ENCODE measurements at regions not wholly inside any gene's neighbourhood (a gene's known extent, or its start where the extent isn't known, plus 50 kb on each side); places are given as distances from the start of the nearest gene placed in this dataset.

- peak; percentile 94 for DNase-seq (ENCODE audit: low read depth, low spot score)
Measured at GRCh38 chr7:33813331-33813730, 92.0 kb upstream of the BMPER start.

- no peak for DNase-seq (ENCODE audit: low read depth, low spot score)
Measured at GRCh38 chr7:33814400-33814799, 90.9 kb upstream of the BMPER start.

DNA sequence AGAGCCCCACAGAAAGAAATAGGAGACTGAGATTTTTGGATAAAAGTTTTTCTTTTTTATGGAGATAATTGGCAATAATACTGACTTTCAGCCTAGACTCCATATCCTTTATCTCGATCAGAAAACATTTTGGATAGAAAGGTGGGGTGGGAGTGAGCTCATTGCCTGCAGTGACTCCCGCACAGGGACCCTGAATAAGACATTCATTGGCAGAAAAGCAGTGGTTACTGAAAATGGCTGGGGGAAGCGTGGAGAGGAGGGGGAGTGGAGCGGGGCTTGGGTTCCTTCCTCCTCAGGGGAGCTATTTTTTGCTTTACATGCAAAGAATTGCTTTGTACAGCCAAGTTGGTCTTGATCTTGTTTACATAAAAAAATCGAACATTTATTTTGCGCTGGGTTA lies 90.4 kb upstream of the BMPER start:
- no peak for DNase-seq (ENCODE audit: low read depth, low spot score)

DNA sequence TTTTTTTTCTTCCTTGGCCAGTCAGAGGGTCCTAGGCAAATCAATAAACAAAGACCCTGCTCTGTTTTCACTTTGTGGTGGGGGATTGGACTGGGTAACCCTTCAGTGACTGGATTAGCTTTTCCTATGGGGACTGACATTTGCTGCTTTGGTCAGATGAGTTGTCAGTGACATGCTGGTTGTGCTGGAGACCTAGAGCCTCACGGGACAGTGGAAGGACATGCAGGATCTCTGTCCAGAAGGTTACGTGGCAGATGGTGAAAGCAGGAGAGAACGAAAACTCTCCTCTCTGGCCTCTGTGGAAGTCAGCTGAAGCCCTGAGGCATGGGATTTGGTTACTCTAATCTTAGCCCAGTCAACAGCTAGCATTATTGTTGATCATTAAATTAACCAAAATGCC lies 90.0 kb upstream of the BMPER start:
- no peak for DNase-seq (ENCODE audit: low read depth, low spot score)

DNA sequence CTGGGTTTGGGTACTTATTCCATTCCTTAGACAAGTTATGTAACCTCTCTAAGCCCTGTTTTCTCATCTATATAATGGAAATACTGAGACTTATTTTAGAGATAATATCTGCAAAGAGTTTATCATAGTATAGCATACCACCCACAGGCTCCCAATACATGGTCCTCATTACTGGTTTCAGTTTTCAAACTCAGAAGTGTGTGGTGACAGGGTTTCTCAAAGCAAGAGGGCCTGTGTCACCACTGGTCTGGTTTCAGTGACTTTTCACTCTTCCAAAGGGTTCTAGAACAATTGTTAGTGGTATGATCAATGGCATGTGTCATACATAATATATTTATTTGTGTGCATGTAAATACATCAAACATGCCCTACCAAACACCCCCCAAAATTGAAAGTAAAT lies 89.2 kb upstream of the BMPER start:
- no peak for DNase-seq (ENCODE audit: low read depth, low spot score)

DNA sequence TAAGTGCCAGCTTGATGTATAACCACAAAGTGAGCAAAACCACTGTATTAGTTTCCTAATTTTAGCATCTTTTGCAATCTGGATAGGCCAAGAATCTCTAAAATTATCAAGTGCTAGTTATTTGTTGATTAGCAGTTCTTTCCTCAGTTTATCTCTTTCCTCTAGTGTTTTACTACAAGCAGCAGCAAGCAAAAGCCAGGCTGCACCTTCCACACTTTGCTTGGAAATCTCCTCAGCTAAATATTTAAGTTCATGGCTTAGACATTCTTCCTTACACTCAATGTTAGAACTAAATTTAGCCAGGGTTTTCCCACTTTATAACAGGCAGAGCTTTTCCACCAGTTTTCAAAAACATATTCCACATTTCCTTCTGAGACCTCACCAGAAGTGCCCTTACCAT lies 85.7 kb upstream of the BMPER start:
- no peak for DNase-seq (ENCODE audit: low read depth, low spot score)

- DNase-seq (ENCODE audit: low read depth, low spot score) = no peak
Measured at GRCh38 chr7:33820206-33820605, 85.1 kb upstream of the BMPER start.

GRCh38 chr7:33821970-33822369 lies 83.4 kb upstream of the BMPER start:
- no peak for DNase-seq (ENCODE audit: low read depth, low spot score)

DNA sequence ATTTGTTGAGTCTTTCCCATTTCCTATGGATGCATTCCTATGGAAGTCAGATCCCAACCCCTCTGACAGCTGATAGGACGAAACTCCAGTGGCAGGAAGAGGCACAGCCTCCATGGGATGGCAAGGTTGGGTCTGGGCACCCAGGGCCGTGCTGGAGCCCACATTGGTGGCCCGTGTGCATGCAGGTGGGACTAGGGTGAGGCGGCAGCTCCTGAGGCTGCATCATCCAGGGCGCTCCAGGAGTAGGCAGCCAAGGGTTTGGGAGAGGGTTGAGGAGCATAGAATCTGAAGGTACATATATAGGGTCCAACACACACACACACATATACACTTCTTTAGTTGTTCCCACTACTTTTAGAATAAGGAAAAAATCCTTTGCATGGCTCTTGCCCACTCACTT lies 81.4 kb upstream of the BMPER start:
- DNase-seq (ENCODE audit: low read depth, low spot score) = no peak

GRCh38 chr7:33824911-33825459 lies 80.4 kb upstream of the BMPER start:
- DNase-seq (ENCODE audit: low read depth, low spot score) = no peak

DNA sequence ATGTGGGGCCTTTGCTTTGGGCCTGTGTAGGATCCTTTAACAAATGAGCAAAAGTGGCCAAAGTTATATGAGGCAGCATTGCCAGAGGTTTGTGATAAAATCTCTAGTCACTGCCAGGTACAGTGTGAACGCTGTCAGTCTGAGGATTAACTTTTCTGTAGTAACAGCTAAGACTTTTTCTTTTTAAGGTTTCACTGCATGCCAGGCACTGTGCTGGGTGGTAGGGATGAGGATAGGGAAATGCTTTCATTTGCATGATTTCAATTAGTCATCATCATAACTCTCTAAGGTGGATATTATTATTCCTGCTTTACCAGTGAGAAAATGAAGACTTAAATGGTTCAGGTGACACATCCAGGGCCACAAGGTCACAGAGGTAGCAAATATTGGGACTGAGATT lies 79.7 kb upstream of the BMPER start:
- DNase-seq (ENCODE audit: low read depth, low spot score) = no peak

GRCh38 chr7:33829536-33829935 lies 75.8 kb upstream of the BMPER start:
- no peak for DNase-seq (ENCODE audit: low read depth, low spot score)

DNA sequence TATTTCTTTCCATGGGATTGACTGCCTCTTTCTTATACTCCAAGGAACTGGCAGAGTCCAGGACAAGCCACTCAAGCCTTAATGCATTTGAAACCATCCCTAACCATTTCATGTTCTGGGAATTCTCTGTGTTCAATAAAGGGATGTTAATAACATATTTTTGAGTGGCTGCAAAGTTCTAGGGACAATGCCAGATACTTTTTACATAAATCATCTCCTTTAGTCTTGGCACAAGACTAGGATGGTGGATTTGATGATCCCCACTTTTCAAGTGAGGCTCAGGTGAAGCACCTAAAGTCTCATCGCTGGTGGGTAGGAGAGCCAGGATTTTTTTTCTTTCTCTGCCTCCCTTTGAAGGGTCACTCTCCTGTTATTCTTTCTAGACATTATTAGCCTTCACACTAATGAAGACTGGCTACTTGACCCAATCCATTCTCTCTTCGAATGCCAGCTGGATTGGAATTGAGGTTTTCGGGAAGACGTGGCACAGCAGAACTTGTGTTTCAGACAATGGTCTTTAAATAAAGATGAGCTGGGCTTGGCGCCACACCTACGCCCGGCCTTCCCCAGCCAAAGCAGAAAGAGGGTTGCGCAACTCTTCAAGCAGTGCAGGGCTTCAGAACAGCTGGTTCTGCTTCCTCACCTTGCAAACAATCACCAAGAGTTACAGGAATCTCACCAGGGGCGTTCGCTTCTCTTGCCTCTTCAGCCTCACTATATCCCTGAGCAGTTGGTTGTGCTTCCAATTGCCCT lies 73.8 kb upstream of the BMPER start:
- no peak for DNase-seq (ENCODE audit: low read depth, low spot score)

- no peak for DNase-seq (ENCODE audit: low read depth, low spot score)
Measured at GRCh38 chr7:33832271-33832721, 73.0 kb upstream of the BMPER start.

DNA sequence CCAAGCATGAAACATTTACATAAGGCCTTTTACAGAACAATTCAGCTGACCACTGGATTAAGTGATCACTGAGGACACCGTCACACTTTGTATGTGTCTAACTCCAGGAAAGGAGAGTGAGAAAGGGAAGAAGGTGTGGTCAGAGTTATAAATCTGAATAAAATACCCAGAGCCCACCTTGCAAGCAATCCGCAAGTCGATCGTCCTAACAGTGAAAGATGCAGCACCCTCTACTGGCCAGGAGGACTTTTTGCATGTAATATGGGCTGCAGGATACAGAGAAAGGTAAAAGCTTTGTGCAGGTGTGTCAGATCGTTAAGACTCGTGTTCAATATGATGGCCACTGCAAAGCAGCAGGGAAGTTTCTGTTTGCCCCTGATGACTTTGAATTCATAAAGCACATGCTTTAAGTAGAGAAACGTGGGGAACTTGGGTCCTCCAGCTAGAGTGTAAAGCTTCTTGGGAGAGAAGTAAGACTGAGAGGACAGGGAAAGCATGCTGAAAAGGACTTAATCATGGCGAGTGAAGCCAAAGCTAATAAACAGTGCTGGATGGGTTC lies 68.5 kb upstream of the BMPER start:
- DNase-seq (ENCODE audit: low read depth, low spot score) = no peak

GRCh38 chr7:33837356-33837851 lies 67.9 kb upstream of the BMPER start:
- no peak for DNase-seq (ENCODE audit: low read depth, low spot score)

DNA sequence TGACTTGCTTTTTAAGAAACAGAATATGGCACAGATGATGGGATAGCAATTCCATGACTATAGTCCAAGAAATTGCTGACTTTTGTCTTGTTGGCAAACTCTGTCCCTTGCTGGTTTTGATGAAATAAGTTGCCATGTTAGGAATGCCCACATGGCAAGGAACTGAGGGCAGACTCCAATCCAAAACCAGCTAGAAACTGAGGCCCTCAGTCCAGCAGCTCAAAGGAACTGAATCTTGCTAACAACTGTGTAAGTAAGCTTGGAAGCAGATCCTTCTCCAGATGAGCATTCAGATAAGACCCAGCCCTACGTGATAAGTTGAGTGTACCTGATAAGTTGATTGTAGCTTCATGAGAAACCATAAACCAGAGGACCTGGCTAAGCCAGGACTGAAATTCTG lies 64.3 kb upstream of the BMPER start:
- DNase-seq (ENCODE audit: low read depth, low spot score) = no peak

GRCh38 chr7:33841705-33842129 lies 63.6 kb upstream of the BMPER start:
- no peak for DNase-seq (ENCODE audit: low read depth, low spot score)

DNA sequence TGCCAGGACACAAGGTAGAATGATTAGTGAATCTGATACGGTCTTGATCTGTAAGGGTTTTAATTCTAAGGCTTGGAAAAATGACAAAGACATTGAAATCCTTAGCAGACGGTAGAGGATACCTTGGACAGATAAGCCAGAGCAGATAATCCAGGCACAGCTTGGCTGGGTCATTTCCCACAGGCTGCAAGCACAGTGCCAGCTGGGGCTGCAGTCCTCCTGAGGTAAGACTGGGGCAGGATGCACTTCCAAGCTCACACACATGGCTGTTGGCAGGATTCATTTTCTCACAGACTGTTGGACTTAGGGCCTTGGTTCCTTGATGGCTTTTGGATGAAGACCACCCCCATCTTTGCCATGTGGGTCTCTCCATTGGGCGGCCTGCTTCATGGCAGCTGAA lies 63.2 kb upstream of the BMPER start:
- DNase-seq (ENCODE audit: low read depth, low spot score) = no peak

- DNase-seq (ENCODE audit: low read depth, low spot score) = no peak
Measured at GRCh38 chr7:33845991-33846509, 59.3 kb upstream of the BMPER start.

DNA sequence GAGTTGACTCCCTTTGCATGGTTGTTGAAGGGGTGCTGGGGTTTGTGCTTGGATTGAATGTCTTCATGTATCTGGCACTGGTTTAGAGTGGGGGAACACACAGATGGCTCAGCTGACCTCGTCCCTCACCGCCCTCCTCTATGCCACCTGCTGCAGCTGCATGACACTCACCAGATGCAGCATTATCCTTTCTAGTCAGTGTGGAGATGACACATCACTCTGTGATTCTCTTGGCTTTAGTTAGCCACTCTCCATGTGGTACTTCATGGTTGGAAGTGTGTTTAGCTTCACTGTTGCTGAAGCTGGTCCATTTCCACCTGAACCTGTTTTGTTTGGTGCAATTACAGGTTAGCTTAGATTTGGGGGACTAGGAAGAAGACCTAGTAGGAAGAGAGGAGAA lies 56.3 kb upstream of the BMPER start:
- DNase-seq (ENCODE audit: low read depth, low spot score) = no peak

GRCh38 chr7:33849971-33850559 lies 55.3 kb upstream of the BMPER start:
- no peak for DNase-seq (ENCODE audit: low read depth, low spot score)

GRCh38 chr7:33850768-33851167 lies 54.6 kb upstream of the BMPER start:
- DNase-seq (ENCODE audit: low read depth, low spot score) = no peak

All from astrocyte of the hippocampus (primary cell).